Ishikawa (cell line): ENCODE measurements at regions not wholly inside any gene's neighbourhood (a gene's known extent, or its start where the extent isn't known, plus 50 kb on each side); places are given as distances from the start of the nearest gene placed in this dataset.

Experiments
- CEBPB ChIP-seq: IDR thresholded peaks from 2 replicates; pipeline ENCODE4 v1.6.1; 2012
- EGR1 ChIP-seq: IDR thresholded peaks from 2 replicates; pipeline ENCODE4 v1.6.1; 2012
- EP300 ChIP-seq: IDR thresholded peaks from 2 replicates; pipeline ENCODE4 v1.6.1; 2012; ENCODE audit warnings: borderline replicate concordance
- FOXM1 ChIP-seq: IDR thresholded peaks from 2 replicates; pipeline ENCODE4 v1.6.1; 2012; ENCODE audit warnings: low read depth, borderline replicate concordance
- RAD21 ChIP-seq: IDR thresholded peaks from 2 replicates; pipeline ENCODE4 v1.6.1; 2012; ENCODE audit warnings: low read depth
- TAF1 ChIP-seq: IDR thresholded peaks from 2 replicates; pipeline ENCODE4 v1.6.1; 2012; ENCODE audit warnings: low read depth, mild to moderate bottlenecking
- TCF12 ChIP-seq: IDR thresholded peaks from 2 replicates; pipeline ENCODE4 v1.6.1; 2012; ENCODE audit warnings: low read depth
- TEAD4 ChIP-seq: IDR thresholded peaks from 2 replicates; pipeline ENCODE4 v1.6.1; 2012
- TF ChIP-seq, protein P1 (sequence below): IDR thresholded peaks from 2 replicates; pipeline ENCODE4 v1.6.1; 2012; ENCODE audit warnings: low read depth, mild to moderate bottlenecking

DNA sequence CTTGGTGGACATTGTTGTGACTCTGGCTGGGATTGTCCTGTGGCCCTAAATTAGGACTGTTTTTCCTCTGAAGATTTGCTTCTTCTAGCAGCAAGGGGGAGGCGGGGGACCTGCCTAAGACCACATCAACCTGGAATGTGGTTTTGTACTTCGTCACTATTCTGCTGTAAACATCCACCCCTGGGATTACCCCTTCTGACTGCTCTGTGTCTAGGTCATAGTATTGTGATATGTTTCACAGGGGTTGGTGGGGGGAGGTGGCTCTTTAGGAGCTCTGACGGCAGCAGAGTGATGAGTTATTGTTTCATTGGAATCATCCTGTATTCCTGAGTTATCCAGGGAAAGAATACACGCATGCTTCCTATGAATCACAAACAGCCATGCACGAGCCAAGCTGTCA lies 226.4 kb upstream of the MYT1L start:
- TF ChIP-seq FOXM1 (no peak), TEAD4 (no peak), CEBPB (no peak), TCF12 (no peak), EP300 (no peak), TAF1 (no peak), RAD21 (no peak), EGR1 (no peak)
- TF ChIP-seq, protein P1, sequence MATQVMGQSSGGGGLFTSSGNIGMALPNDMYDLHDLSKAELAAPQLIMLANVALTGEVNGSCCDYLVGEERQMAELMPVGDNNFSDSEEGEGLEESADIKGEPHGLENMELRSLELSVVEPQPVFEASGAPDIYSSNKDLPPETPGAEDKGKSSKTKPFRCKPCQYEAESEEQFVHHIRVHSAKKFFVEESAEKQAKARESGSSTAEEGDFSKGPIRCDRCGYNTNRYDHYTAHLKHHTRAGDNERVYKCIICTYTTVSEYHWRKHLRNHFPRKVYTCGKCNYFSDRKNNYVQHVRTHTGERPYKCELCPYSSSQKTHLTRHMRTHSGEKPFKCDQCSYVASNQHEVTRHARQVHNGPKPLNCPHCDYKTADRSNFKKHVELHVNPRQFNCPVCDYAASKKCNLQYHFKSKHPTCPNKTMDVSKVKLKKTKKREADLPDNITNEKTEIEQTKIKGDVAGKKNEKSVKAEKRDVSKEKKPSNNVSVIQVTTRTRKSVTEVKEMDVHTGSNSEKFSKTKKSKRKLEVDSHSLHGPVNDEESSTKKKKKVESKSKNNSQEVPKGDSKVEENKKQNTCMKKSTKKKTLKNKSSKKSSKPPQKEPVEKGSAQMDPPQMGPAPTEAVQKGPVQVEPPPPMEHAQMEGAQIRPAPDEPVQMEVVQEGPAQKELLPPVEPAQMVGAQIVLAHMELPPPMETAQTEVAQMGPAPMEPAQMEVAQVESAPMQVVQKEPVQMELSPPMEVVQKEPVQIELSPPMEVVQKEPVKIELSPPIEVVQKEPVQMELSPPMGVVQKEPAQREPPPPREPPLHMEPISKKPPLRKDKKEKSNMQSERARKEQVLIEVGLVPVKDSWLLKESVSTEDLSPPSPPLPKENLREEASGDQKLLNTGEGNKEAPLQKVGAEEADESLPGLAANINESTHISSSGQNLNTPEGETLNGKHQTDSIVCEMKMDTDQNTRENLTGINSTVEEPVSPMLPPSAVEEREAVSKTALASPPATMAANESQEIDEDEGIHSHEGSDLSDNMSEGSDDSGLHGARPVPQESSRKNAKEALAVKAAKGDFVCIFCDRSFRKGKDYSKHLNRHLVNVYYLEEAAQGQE: no peak
